ENCODE measurements at regions not wholly inside any gene's neighbourhood (a gene's known extent, or its start where the extent isn't known, plus 50 kb on each side); places are given as distances from the start of the nearest gene placed in this dataset.

- WGBS (ENCODE audit: low lambda C conversion rate), result 58% methylated on average over 20 of the region's 20 CpGs
- Histone ChIP-seq H3K9ac (no peak overlapping the region), H3K27ac (ENCODE audit: low read depth in 2 of 2, low read length in 1 of 2) (no peak overlapping the region), H3F3A (replicated peaks; ENCODE audit: insufficient read depth) (no peaks in the 10 kb centered on the region), H4K20me1 (ENCODE audit: insufficient read depth) (no peaks in the 10 kb centered on the region), H3K4me1 (ENCODE audit: control insufficient read depth in 1 of 2, insufficient read depth in 2 of 2, low read depth in 1 of 2, low read length in 1 of 2) (no peaks in the 10 kb centered on the region), H3K9me3 (no peaks in the 10 kb centered on the region), H3K9me2 (no peaks in the 10 kb centered on the region), H3K36me3 (replicated peaks in 1 of 2; ENCODE audit: control insufficient read depth in 1 of 2, insufficient read depth in 2 of 2, low read length in 1 of 2) (no peaks in the 10 kb centered on the region), H2AFZ (ENCODE audit: low read depth) (no peak overlapping the region), H3K79me2 (ENCODE audit: insufficient read depth) (no peaks in the 10 kb centered on the region), H3K27me3 (ENCODE audit: insufficient read depth) (no peaks in the 10 kb centered on the region), H3K4me3 (ENCODE audit: low read depth in 2 of 2, low read length in 1 of 2) (no peak overlapping the region), H3K4me2 (no peak overlapping the region)
- DNase-seq, result no peak
- TF ChIP-seq POLR2AphosphoS5 (IDR thresholded peaks at IDR 0.05; ENCODE audit: low read depth, low read length) (no peak), EP300 (IDR thresholded peaks at IDR 0.05; ENCODE audit: borderline replicate concordance in 1 of 2, low read depth in 1 of 2, low read length in 1 of 2) (no peak), TAF1 (IDR thresholded peaks at IDR 0.05; ENCODE audit: borderline replicate concordance, low read depth, low read length) (no peak), PBX3 (IDR thresholded peaks at IDR 0.05) (no peak), NRF1 (IDR thresholded peaks at IDR 0.05; ENCODE audit: low read depth, low read length) (no peak), MAX (IDR thresholded peaks at IDR 0.05; ENCODE audit: low read depth) (no peak), SMC3 (IDR thresholded peaks at IDR 0.05; ENCODE audit: low read depth, low read length) (no peak), MEF2A (IDR thresholded peaks at IDR 0.05; ENCODE audit: borderline replicate concordance, low read depth) (no peak), USF2 (IDR thresholded peaks at IDR 0.05; ENCODE audit: borderline replicate concordance, low read depth, low read length) (no peak), MXI1 (IDR thresholded peaks at IDR 0.05; ENCODE audit: low read depth, low read length) (no peak), RCOR1 (IDR thresholded peaks at IDR 0.05; ENCODE audit: low read length) (no peak), FOXJ3 (CRISPR knock-in tag; IDR thresholded peaks at IDR 0.05) (no peak), JUND (IDR thresholded peaks at IDR 0.05) (no peak), CTCF (IDR thresholded peaks at IDR 0.05) (no peak), IRF3 (IDR thresholded peaks at IDR 0.05; ENCODE audit: low read depth, low read length) (no peak)
- ChIA-PET POLR2A (no interaction called here), CTCF (no interaction called here)
Measured at GRCh38 chr19:31421856-31422255, 72.6 kb upstream of the TSHZ3 start.

Measured in SK-N-SH (cell line).